ENCODE measurements at regions not wholly inside any gene's neighbourhood (a gene's known extent, or its start where the extent isn't known, plus 50 kb on each side); places are given as distances from the start of the nearest gene placed in this dataset.
"Not testable (repeated sequence)": the region's sequence is repeated elsewhere in the genome, so short reads cannot be mapped to it uniquely, and the experiment has no call there.

- DNase-seq (ENCODE audit: low spot score), result not testable (repeated sequence)
Measured at GRCh38 chr5:21483790-21484497, 1369.2 kb downstream of the CDH12 start.

DNA sequence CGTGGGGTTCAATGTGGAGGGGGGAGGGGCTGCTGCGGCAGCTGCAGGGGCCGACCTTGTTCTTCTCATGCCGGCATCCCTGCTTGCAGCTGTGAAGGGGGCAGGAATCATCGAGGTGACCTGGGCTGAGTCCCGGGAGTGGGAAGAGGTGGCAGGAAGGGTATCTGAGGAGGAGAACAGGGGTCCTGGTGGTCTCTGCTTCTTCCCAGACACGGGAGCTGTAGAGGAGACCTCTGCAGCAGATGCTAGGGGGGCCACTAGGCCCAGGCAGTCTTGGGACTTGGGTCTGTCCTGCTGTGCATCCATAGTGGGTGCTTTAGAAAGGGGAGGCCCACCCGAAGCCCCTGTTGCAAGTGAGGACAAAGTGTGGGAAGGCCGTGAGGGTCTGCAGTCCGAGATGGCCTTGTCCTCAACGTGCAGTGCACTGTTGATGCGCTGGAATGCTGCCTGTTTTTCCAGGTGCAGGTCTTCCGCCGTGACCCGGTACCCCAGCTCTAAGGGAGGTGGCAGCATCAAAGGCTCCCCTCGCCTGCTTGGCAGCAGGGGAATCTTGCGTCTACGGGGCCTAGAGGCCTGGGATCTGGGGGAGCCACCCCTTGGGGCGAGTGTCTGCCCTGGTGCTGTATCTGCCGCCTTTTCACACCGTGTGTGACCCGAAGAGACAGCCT lies 1370.0 kb downstream of the CDH12 start:
- not testable (repeated sequence) for DNase-seq (ENCODE audit: low spot score)

- not testable (repeated sequence) for DNase-seq (ENCODE audit: low spot score)
Measured at GRCh38 chr5:21482522-21482921, 1370.6 kb downstream of the CDH12 start.

DNA sequence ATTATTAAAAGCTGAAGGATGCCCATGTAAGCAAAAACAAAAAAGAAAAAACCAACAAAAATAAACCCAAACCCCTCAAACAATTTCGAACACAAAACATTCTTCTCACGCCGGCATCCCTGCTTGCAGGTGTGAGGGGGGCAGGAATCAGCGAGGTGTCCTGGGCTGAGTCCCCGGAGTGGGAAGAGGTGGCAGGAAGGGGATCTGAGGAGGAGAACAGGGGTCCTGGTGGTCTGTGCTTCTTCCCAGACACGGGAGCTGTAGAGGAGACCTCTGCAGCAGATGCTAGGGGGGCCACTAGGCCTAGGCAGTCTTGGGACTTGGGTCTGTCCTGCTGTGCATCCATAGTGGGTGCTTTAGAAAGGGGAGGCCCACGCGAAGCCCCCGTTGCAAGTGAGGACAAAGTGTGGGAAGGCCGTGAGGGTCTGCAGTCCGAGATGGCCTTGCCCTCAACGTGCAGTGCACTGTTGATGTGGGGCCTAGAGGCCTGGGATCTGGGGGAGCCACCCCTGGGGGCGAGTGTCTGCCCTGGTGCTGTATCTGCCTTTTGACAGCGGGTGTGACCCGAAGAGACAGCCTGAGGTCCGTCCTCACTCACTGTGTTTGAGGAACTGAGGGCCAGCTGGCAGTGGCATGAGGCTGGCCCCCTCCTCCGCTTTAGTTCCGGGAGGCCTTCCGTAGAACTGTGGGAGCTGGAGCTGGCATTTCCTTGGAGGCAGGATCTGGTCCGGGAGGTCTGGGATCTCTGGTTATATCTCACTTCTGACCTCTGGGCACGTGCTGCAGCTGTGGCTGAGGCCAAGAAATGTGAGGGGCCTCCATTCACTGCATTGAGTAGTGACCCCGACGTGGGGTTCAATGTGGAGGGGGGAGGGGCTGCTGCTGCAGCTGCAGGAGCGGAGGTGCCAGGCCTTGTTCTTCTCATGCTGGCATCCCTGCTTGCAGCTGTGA lies 1371.5 kb downstream of the CDH12 start:
- not testable (repeated sequence) for DNase-seq (ENCODE audit: low spot score)

DNA sequence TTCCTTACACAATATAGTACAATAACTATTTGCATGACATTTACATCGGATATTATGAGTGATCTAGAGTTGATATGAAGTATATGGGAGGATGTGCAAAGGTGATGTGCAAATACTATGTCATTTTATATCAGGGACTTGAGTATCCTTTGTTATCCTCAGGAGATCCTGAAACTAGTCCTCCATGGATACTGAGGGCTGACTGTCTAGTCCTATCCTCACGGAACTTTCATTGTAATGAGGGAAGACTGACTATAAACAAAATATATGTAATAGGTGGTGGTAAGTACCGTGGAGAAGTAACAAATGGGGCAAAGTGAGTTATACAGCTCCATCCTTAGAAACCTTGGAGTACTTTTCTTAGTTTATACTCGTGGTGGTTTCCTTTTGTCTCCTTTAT lies 1373.1 kb downstream of the CDH12 start:
- DNase-seq (ENCODE audit: low spot score), result not testable (repeated sequence)

DNA sequence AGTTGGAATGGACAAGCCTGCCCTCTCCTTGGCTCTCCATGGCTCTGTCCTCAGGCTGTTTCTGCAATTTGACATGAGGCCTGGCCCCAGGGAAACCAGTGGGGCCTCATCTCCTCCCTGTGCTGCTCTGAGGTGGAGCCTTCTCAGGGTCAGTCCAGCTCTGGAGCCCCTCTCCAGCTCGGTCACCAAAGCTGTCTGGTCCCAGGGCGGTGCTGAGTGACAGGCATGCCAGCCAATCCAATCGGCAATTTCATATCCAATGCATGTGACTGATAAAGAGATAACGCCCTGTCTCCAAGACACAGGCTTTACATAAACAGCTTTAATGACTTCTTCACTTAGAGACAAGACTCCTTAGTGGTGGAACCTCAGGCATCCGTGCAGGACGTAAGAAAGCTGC lies 1379.2 kb downstream of the CDH12 start:
- DNase-seq (ENCODE audit: low spot score), result not testable (repeated sequence)

DNA sequence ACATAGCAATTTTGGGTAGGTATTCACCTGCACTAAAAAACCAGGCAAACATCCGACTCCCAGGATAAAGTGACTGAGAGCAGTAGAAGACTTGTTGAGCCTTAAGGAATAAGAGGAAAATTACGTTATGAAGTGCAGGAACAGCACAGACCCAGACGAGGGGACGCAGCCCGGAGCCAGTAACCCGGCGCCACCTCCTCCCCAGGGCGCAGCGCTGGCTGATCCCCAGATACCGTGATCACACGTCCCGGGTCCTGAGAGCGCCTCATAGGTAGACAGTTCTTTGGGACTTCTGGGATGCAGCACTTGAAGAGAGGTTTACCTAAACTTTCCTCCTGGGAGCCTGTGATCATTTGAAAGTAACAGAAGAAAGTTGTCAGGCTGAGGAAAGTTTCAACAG lies 1379.7 kb downstream of the CDH12 start:
- DNase-seq (ENCODE audit: low spot score), result not testable (repeated sequence)

DNA sequence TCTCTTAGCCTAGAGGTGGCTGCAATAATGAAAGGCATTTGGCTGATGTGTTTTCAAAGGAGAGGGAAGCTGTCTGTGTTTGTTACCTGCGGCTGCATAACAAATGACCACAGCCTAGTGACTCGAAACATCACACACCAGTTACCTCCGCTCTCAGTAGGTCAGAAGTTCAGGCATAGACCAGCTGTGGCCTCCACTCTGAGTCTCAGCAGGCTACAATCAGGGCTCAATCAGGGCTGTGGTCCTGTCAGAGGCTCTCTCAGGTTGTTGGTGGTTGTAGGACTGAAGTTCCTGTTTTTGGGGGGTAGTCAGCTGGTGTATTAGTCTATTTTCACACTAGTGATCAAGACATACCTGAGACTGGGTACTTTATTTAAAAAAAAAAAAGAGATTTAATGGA lies 1381.5 kb downstream of the CDH12 start:
- not testable (repeated sequence) for DNase-seq (ENCODE audit: low spot score)

GRCh38 chr5:21469523-21470101 lies 1383.5 kb downstream of the CDH12 start:
- DNase-seq (ENCODE audit: low spot score), result peak; percentile 28

DNA sequence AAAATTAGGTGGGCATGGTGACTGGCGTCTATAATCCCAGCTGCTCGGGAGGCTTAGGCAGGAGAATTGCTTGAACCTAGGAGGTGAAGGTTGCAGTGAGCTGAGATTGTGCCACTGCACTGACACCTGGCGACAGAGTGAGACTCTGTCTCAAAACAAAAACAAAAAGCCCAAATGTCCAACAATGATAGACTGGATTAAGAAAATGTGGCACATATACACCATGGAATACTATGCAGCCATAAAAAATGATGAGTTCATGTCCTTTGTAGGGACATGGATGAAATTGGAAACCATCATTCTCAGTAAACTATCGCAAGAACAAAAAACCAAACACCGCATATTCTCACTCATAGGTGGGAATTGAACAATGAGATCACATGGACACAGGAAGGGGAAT lies 1385.6 kb downstream of the CDH12 start:
- DNase-seq (ENCODE audit: low spot score), result not testable (repeated sequence)

DNA sequence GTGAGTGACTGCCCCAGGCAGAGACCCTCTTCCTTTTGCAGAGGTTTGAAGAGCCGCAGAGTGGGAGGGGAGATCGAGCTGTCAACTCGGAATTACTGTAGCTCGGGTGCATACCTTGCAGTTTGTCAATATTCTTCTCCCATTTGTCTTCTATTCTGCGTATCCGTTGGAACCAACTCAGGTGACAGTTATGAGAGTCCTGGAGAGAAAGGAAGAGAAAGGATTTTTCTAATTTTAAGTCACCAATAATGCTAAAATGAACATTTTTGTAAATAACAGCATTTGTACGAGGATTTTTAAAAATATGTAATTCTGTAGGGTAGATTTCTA lies 1393.4 kb downstream of the CDH12 start:
- not testable (repeated sequence) for DNase-seq (ENCODE audit: low spot score)

GRCh38 chr5:21452449-21452848 lies 1400.7 kb downstream of the CDH12 start:
- DNase-seq (ENCODE audit: low spot score), result no peak

DNA sequence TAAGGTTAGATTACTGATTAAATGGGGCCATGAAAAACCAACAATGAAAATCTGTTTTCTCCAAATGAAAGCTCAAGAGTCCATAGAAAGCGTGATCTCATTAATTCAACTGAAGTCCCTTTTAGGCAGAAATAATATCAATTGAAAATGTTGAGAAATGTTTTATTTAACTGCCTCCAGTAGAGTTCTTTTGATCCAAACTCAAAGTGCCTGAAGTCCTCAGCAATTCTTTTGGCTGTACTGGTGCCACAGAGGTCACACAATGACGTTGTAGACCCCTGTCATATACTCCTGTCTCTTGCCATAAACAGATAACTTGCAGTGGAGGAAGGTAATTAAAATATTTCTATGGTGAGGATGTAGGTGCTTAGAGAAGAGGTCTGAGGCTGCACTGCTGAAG lies 1420.5 kb downstream of the CDH12 start:
- no peak for DNase-seq (ENCODE audit: low spot score)

- DNase-seq (ENCODE audit: low spot score), result no peak
Measured at GRCh38 chr5:21424907-21425306, 1428.2 kb downstream of the CDH12 start.

GRCh38 chr5:21419383-21419782 lies 1431.4 kb upstream of the CDH18 start:
- DNase-seq (ENCODE audit: low spot score), result no peak

GRCh38 chr5:21402089-21402488 lies 1414.1 kb upstream of the CDH18 start:
- DNase-seq (ENCODE audit: low spot score), result not testable (repeated sequence)

DNA sequence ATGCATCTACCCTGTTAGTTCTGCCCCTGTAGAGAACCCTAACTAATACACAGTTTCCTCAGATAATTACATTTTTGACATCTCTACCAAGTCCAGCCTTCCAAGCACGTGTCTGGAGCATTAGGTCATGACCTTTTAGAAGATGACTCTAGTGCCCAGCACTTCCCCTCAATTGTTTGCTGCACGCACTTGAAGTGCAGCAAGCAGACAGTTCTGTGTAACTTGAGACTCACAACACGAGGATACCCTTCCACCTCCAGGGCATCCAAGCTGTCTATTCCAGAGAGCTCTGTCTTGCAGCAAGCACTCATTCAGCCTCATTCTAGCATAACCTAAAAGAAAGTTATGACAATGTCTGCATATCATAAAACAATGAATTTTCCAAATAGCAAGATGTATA lies 1410.5 kb upstream of the CDH18 start:
- no peak for DNase-seq (ENCODE audit: low spot score)

- DNase-seq (ENCODE audit: low spot score), result no peak
Measured at GRCh38 chr5:21397693-21398092, 1409.7 kb upstream of the CDH18 start.

GRCh38 chr5:21391506-21391905 lies 1403.5 kb upstream of the CDH18 start:
- no peak for DNase-seq (ENCODE audit: low spot score)

DNA sequence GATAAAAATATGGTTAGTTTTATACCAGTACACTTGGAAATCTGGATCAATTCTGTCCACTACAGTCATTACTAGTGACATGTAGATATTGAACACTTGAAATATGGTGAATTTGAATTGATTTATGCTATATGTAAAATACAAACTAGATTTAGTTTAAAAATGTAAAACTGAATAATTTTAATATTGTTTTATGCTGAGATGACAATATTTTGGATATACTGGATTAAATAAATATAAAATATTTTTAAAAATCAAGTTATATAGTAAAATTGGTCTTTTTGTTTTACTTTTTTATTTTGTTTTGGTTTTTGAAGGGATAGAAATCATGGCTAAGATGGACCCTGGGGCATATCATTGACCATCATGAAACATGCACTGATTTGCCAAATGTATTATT lies 1372.8 kb upstream of the CDH18 start:
- DNase-seq (ENCODE audit: low spot score), result not testable (repeated sequence)

- not testable (repeated sequence) for DNase-seq (ENCODE audit: low spot score)
Measured at GRCh38 chr5:21341948-21342261, 1353.9 kb upstream of the CDH18 start.

GRCh38 chr5:21341203-21341947 lies 1353.4 kb upstream of the CDH18 start:
- DNase-seq (ENCODE audit: low spot score), result not testable (repeated sequence)

Data from HuH-7 (cell line).